ENCODE measurements at regions not wholly inside any gene's neighbourhood (a gene's known extent, or its start where the extent isn't known, plus 50 kb on each side); places are given as distances from the start of the nearest gene placed in this dataset.

DNA sequence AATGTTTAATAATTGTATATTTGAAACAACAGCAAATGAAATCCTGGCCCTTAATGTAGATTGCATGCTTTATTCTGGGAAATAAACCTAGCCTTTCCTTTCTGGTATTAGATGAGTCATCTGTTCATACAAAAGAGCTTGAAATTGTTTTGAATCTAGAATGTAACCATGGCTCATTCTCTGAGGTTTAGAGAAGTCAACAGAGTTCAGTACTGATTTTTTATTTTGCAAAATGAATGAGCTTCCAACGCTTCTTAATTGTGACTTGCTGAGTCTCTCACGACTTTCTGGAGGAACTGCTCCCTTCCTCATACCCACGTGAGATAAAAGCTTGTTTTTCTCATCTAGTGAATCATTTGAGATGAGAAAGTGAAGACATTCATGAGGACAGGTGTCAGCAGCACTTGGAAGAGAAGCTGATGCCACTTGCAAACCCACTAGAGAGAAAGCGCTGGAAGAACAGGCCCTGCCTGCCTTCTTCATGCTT, 509.6 kb downstream of the VRK1 start:
- TF ChIP-seq, protein P1, sequence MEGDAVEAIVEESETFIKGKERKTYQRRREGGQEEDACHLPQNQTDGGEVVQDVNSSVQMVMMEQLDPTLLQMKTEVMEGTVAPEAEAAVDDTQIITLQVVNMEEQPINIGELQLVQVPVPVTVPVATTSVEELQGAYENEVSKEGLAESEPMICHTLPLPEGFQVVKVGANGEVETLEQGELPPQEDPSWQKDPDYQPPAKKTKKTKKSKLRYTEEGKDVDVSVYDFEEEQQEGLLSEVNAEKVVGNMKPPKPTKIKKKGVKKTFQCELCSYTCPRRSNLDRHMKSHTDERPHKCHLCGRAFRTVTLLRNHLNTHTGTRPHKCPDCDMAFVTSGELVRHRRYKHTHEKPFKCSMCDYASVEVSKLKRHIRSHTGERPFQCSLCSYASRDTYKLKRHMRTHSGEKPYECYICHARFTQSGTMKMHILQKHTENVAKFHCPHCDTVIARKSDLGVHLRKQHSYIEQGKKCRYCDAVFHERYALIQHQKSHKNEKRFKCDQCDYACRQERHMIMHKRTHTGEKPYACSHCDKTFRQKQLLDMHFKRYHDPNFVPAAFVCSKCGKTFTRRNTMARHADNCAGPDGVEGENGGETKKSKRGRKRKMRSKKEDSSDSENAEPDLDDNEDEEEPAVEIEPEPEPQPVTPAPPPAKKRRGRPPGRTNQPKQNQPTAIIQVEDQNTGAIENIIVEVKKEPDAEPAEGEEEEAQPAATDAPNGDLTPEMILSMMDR (IDR thresholded peaks at IDR 0.05; ENCODE audit: insufficient read depth, low read depth, low read length): no peak
- no peak for TF ChIP-seq EZH2 (IDR thresholded peaks at IDR 0.05; ENCODE audit: insufficient read depth, low read length)

All from astrocyte (in vitro differentiated cells and primary cell).